ENCODE measurements at regions not wholly inside any gene's neighbourhood (a gene's known extent, or its start where the extent isn't known, plus 50 kb on each side); places are given as distances from the start of the nearest gene placed in this dataset.
"Not testable (repeated sequence)": the region's sequence is repeated elsewhere in the genome, so short reads cannot be mapped to it uniquely, and the experiment has no call there.

GRCh38 chr13:103894626-103895025, 828.4 kb upstream of the SLC10A2 start:
- no peak overlapping the region for H3K9ac ChIP-seq (ENCODE audit: low read length)
- no peak overlapping the region for H3K4me2 ChIP-seq (ENCODE audit: low read depth, low read length, poor library complexity, severe bottlenecking)
- no peak overlapping the region for H2AFZ ChIP-seq (ENCODE audit: low read length)
- no peaks in the 10 kb centered on the region for H3K27me3 ChIP-seq (ENCODE audit: low read length)
- H3K27ac ChIP-seq (ENCODE audit: low read length): no peak overlapping the region
- peaks cover 21% of the 10 kb centered on the region for H3K9me3 ChIP-seq (ENCODE audit: low read length)
- H3K4me1 ChIP-seq (ENCODE audit: low read length): no peaks in the 10 kb centered on the region
- no peak overlapping the region for H3K4me3 ChIP-seq (ENCODE audit: low read length)
- H3K79me2 ChIP-seq (ENCODE audit: low read length): no peaks in the 10 kb centered on the region
- H3K9me2 ChIP-seq (replicated peaks; ENCODE audit: insufficient read depth, low read length): no peaks in the 10 kb centered on the region
- no peaks in the 10 kb centered on the region for H3K36me3 ChIP-seq (ENCODE audit: insufficient read depth, low read length)
- no peaks in the 10 kb centered on the region for H4K20me1 ChIP-seq (ENCODE audit: insufficient read depth, low read depth, low read length)
- no peak for DNase-seq

DNA sequence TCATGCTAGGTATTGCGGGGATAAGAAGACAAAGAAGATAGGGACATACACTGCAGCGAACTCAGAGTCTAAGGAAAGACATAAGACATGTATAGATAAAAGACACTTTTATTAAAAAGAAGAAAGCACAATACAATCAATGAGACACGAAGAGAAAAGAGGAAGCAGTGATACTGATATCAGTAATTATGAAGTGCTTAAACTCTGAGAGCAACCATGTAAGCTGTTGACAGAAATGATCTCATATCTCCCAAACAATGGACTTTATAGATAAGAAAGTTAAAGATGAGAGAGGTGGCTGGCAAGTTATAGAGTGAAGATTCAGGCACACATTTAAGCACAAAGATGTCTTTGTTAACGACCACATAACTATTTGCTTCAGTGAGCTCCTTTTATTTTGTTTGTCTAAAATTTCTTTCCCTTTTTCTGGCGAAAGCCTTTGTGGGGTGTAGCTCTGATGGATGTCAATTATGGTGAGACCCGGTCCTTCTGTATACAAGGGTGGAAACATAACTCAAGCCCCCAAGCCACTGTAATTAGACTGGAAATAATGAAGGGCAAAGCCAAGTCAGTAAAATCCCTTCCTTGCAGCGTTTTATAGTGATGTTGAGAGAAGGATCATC, 818.0 kb upstream of the SLC10A2 start:
- Histone ChIP-seq H3K27me3 (ENCODE audit: low read length) (no peaks in the 10 kb centered on the region), H3K9me2 (replicated peaks; ENCODE audit: insufficient read depth, low read length) (no peaks in the 10 kb centered on the region), H3K9ac (ENCODE audit: low read length) (no peak overlapping the region), H3K9me3 (ENCODE audit: low read length) (peaks cover 7% of the 10 kb centered on the region), H3K27ac (ENCODE audit: low read length) (no peak overlapping the region), H3K36me3 (ENCODE audit: insufficient read depth, low read length) (no peaks in the 10 kb centered on the region), H3K4me1 (ENCODE audit: low read length) (no peaks in the 10 kb centered on the region), H3K79me2 (ENCODE audit: low read length) (no peaks in the 10 kb centered on the region), H3K4me2 (ENCODE audit: low read depth, low read length, poor library complexity, severe bottlenecking) (no peak overlapping the region), H3K4me3 (ENCODE audit: low read length) (no peak overlapping the region), H4K20me1 (ENCODE audit: insufficient read depth, low read depth, low read length) (no peaks in the 10 kb centered on the region), H2AFZ (ENCODE audit: low read length) (no peak overlapping the region)
- DNase-seq: no peak

- no peak overlapping the region for H2AFZ ChIP-seq (ENCODE audit: low read length)
- H3K4me2 ChIP-seq (ENCODE audit: low read depth, low read length, poor library complexity, severe bottlenecking): no peak overlapping the region
- no peak for DNase-seq
- no peaks in the 10 kb centered on the region for H3K36me3 ChIP-seq (ENCODE audit: insufficient read depth, low read length)
- H3K27me3 ChIP-seq (ENCODE audit: low read length): no peaks in the 10 kb centered on the region
- H3K9me2 ChIP-seq (replicated peaks; ENCODE audit: insufficient read depth, low read length): no peaks in the 10 kb centered on the region
- no peak overlapping the region for H3K9ac ChIP-seq (ENCODE audit: low read length)
- H3K79me2 ChIP-seq (ENCODE audit: low read length): no peaks in the 10 kb centered on the region
- no peaks in the 10 kb centered on the region for H3K4me1 ChIP-seq (ENCODE audit: low read length)
- no peaks in the 10 kb centered on the region for H4K20me1 ChIP-seq (ENCODE audit: insufficient read depth, low read depth, low read length)
- H3K4me3 ChIP-seq (ENCODE audit: low read length): no peak overlapping the region
- no peak overlapping the region for H3K27ac ChIP-seq (ENCODE audit: low read length)
- peaks cover 8% of the 10 kb centered on the region for H3K9me3 ChIP-seq (ENCODE audit: low read length)
Measured at GRCh38 chr13:103883698-103884097, 817.5 kb upstream of the SLC10A2 start.

- Histone ChIP-seq H3K4me3 (ENCODE audit: low read length) (no peak overlapping the region), H2AFZ (ENCODE audit: low read length) (no peak overlapping the region), H3K79me2 (ENCODE audit: low read length) (no peaks in the 10 kb centered on the region), H3K9ac (ENCODE audit: low read length) (no peak overlapping the region), H4K20me1 (ENCODE audit: insufficient read depth, low read depth, low read length) (no peaks in the 10 kb centered on the region), H3K27ac (ENCODE audit: low read length) (no peak overlapping the region), H3K36me3 (ENCODE audit: insufficient read depth, low read length) (no peaks in the 10 kb centered on the region), H3K9me3 (ENCODE audit: low read length) (peaks cover 14% of the 10 kb centered on the region), H3K27me3 (ENCODE audit: low read length) (no peaks in the 10 kb centered on the region), H3K4me1 (ENCODE audit: low read length) (no peaks in the 10 kb centered on the region), H3K9me2 (replicated peaks; ENCODE audit: insufficient read depth, low read length) (no peaks in the 10 kb centered on the region), H3K4me2 (ENCODE audit: low read depth, low read length, poor library complexity, severe bottlenecking) (no peak overlapping the region)
- DNase-seq: no peak
Measured at GRCh38 chr13:103883164-103883563, 816.9 kb upstream of the SLC10A2 start.

- peaks cover 19% of the 10 kb centered on the region for H3K9me3 ChIP-seq (ENCODE audit: low read length)
- H2AFZ ChIP-seq (ENCODE audit: low read length): not testable (repeated sequence)
Measured at GRCh38 chr13:103880146-103880545, 813.9 kb upstream of the SLC10A2 start.

DNA sequence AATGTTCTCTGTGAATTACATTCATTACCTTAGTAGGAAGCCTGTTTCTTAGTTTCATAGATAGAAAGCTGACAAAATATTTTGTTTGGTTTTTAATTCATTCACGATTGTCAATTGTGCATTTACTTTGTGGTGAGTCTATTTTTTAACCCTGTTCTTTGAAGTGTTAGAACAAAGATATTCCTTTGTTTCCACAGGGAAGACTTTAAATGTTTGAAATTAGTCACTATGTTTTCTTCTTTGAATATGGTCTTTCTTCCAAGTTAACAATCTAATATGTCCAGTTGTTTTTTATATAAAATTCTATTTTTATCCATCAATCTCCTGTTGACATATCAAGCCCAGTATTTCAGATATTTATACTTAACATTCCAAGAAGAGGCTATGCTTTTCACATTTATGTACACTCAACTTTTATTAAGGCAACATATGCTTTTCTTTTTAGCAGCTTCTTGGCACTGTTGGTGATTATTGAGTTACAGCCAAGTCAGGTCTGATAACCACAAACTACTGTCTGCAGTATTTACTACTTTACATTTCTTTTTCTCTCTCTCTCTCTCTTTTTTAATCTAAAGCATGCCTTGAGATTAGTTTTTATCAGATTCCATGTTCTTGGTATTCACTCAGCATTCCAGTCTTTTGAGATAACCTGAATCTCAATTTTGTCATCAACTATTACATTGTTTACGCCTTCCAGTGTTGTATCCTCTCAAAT, 812.8 kb upstream of the SLC10A2 start:
- Histone ChIP-seq H3K4me1 (ENCODE audit: low read length) (no peaks in the 10 kb centered on the region), H3K27me3 (ENCODE audit: low read length) (no peaks in the 10 kb centered on the region), H3K79me2 (ENCODE audit: low read length) (no peaks in the 10 kb centered on the region), H3K36me3 (ENCODE audit: insufficient read depth, low read length) (no peaks in the 10 kb centered on the region), H4K20me1 (ENCODE audit: insufficient read depth, low read depth, low read length) (no peaks in the 10 kb centered on the region), H3K27ac (ENCODE audit: low read length) (no peak overlapping the region), H3K4me2 (ENCODE audit: low read depth, low read length, poor library complexity, severe bottlenecking) (no peak overlapping the region), H2AFZ (ENCODE audit: low read length) (no peak overlapping the region), H3K9me2 (replicated peaks; ENCODE audit: insufficient read depth, low read length) (no peaks in the 10 kb centered on the region), H3K9me3 (ENCODE audit: low read length) (peaks cover 19% of the 10 kb centered on the region), H3K9ac (ENCODE audit: low read length) (no peak overlapping the region), H3K4me3 (ENCODE audit: low read length) (no peak overlapping the region)
- no peak for DNase-seq

More at GRCh38 chr13:103880146-103880545, 813.9 kb upstream of the SLC10A2 start:
- not testable (repeated sequence) for H3K27ac ChIP-seq (ENCODE audit: low read length); DNase-seq; H3K9ac ChIP-seq (ENCODE audit: low read length); H3K4me3 ChIP-seq (ENCODE audit: low read length); H3K79me2 ChIP-seq (ENCODE audit: low read length); H3K4me2 ChIP-seq (ENCODE audit: low read depth, low read length, poor library complexity, severe bottlenecking); H3K36me3 ChIP-seq (ENCODE audit: insufficient read depth, low read length); H3K4me1 ChIP-seq (ENCODE audit: low read length); H3K9me2 ChIP-seq (replicated peaks; ENCODE audit: insufficient read depth, low read length); H3K27me3 ChIP-seq (ENCODE audit: low read length); H4K20me1 ChIP-seq (ENCODE audit: insufficient read depth, low read depth, low read length)

- H3K79me2 ChIP-seq (ENCODE audit: low read length): no peaks in the 10 kb centered on the region
Measured at GRCh38 chr13:103876571-103876970, 810.4 kb upstream of the SLC10A2 start.

GRCh38 chr13:103873725-103874124, 807.5 kb upstream of the SLC10A2 start:
- H4K20me1 ChIP-seq (ENCODE audit: insufficient read depth, low read depth, low read length): no peaks in the 10 kb centered on the region
- peaks cover 32% of the 10 kb centered on the region for H3K9me3 ChIP-seq (ENCODE audit: low read length)
- H3K4me2 ChIP-seq (ENCODE audit: low read depth, low read length, poor library complexity, severe bottlenecking): no peak overlapping the region
- no peaks in the 10 kb centered on the region for H3K27me3 ChIP-seq (ENCODE audit: low read length)
- DNase-seq: no peak
- no peaks in the 10 kb centered on the region for H3K79me2 ChIP-seq (ENCODE audit: low read length)
- no peak overlapping the region for H3K4me3 ChIP-seq (ENCODE audit: low read length)
- H3K9me2 ChIP-seq (replicated peaks; ENCODE audit: insufficient read depth, low read length): no peaks in the 10 kb centered on the region
- H3K4me1 ChIP-seq (ENCODE audit: low read length): no peaks in the 10 kb centered on the region
- no peak overlapping the region for H3K27ac ChIP-seq (ENCODE audit: low read length)
- H3K36me3 ChIP-seq (ENCODE audit: insufficient read depth, low read length): no peaks in the 10 kb centered on the region
- no peak overlapping the region for H3K9ac ChIP-seq (ENCODE audit: low read length)
- no peak overlapping the region for H2AFZ ChIP-seq (ENCODE audit: low read length)

More at GRCh38 chr13:103876571-103876970, 810.4 kb upstream of the SLC10A2 start:
- Histone ChIP-seq H3K9me3 (ENCODE audit: low read length) (peaks cover 28% of the 10 kb centered on the region), H4K20me1 (ENCODE audit: insufficient read depth, low read depth, low read length) (no peaks in the 10 kb centered on the region), H3K9ac (ENCODE audit: low read length) (no peak overlapping the region), H3K4me3 (ENCODE audit: low read length) (no peak overlapping the region), H3K27ac (ENCODE audit: low read length) (no peak overlapping the region), H3K9me2 (replicated peaks; ENCODE audit: insufficient read depth, low read length) (no peaks in the 10 kb centered on the region), H3K27me3 (ENCODE audit: low read length) (no peaks in the 10 kb centered on the region), H3K36me3 (ENCODE audit: insufficient read depth, low read length) (no peaks in the 10 kb centered on the region), H2AFZ (ENCODE audit: low read length) (no peak overlapping the region), H3K4me2 (ENCODE audit: low read depth, low read length, poor library complexity, severe bottlenecking) (no peak overlapping the region), H3K4me1 (ENCODE audit: low read length) (no peaks in the 10 kb centered on the region)
- DNase-seq: no peak
